GM12874 (cell line): ENCODE measurements at regions not wholly inside any gene's neighbourhood (a gene's known extent, or its start where the extent isn't known, plus 50 kb on each side); places are given as distances from the start of the nearest gene placed in this dataset.

ENCODE experiments used
- CTCF ChIP-seq: IDR thresholded peaks from 2 replicates; pipeline ENCODE4 v1.5.1; 2011; ENCODE audit warnings: low read depth, mild to moderate bottlenecking, control low read depth, low read length, moderate library complexity; ENCODE audit not compliant: insufficient read depth

DNA sequence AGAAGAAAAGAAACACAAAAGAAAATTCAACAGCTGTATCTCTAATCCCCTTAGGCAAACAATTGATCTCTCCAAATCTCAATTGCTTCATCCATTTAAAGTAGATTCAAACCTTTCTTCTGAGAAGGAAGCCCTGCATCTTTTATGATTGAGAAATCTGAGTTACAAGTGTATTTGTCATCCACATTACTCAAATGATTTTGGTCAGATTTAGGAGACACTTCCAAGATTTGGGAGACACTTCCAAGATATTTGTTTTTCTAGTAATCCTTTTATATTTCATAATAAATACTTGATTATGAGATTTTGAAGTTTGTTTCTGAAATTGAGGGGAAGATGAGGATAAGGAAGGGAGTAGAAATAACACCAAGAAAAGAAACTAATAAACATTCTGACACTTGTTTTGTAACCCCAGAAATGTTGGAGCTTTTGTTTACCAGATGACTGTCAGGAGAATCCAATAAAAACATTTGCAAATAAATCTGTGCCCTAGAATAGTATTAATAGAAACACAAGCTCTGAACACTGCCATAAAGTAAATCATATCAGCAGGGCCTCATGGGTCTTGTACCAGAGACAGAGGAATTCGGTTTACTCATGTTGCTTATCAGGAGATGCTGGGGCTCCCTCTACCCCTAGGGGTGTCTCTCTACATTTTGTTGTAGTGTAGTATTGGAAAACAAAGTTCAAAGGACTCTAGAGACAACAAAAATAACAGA lies 314.3 kb upstream of the NT5E start:
- no peak for TF ChIP-seq CTCF

GRCh38 chr6:85134172-85134571 lies 315.7 kb upstream of the NT5E start:
- no peak for TF ChIP-seq CTCF

DNA sequence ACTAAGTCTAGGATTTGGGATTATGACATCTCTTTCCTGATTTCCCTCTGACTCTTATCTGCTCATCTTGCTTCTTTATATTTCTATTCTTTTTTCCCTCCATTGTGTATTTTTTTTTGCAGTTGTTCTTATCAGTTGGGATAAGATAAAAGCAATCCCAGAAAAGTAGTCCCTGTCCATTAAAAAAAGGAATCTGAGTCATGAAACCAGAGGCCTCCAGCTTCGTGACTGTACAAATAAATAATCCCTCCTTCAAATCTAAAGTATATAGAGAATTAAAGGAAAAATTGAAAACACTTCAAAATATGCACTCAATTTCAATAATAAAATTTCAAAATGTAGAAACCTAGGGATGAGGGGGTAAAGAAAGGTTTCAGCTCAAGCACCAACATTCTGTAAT lies 317.8 kb upstream of the NT5E start:
- no peak for TF ChIP-seq CTCF

GRCh38 chr6:85130743-85131142 lies 319.1 kb upstream of the NT5E start:
- no peak for TF ChIP-seq CTCF

- TF ChIP-seq CTCF, result no peak
These were observed 320.0 kb upstream of the NT5E start for GRCh38 chr6:85129881-85130280.

- TF ChIP-seq CTCF, result no peak
These were observed 321.1 kb upstream of the NT5E start for GRCh38 chr6:85128781-85129180.

DNA sequence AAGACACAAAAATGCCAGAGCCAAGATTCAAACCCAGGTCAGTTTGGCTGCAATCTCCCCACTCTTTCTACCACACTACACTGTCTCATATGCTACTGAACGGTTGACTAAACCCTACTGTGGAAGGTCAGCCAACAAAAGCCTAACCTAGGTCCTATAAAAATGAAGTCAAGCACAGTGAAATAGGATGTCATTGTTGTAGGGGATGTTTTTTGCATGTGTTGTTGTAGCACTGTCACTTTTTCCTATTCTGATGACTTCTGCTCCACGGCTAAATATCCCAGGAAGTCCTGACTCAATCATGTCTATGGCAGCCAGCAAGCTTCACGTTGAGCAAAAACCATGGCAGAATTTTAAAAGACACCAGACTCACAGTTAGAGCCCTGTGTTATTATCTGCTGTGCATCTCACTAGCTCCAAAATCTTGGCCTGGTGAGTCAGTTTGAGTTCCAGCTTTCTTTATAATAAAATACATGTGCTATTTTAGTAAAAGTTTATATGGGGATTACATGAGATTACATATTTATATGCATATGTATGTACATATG lies 322.1 kb upstream of the NT5E start:
- no peak for TF ChIP-seq CTCF
